Spleen (tissue), 11 donors: ENCODE measurements at regions not wholly inside any gene's neighbourhood (a gene's known extent, or its start where the extent isn't known, plus 50 kb on each side); places are given as distances from the start of the nearest gene placed in this dataset.

Experiments used
- DNase-seq: peaks from one replicate; pipeline ENCODE4 v3.0.0-alpha.2; 2020
- H3K27ac ChIP-seq, 8 donors: fragments of 200-600 bp; sonication (generic) in 7 of 8; 1 replicate in 4 of 8; 2 replicates in 4 of 8; pipeline versions ENCODE4 v1.5.0 to v1.8.0; 2016 to 2021; ENCODE audit warnings: inconsistent platforms in 4 of 8, mild to moderate bottlenecking in 4 of 8, moderate library complexity in 1 of 8
- H3K27me3 ChIP-seq, 7 donors: fragments of 200-600 bp; sonication (generic) in 6 of 7; replicated peaks in 1 of 7; 1 replicate in 4 of 7; 2 replicates in 3 of 7; pipeline versions ENCODE4 v1.5.0 to v1.8.0; 2016 to 2021; ENCODE audit warnings: inconsistent platforms in 3 of 7, mild to moderate bottlenecking in 1 of 7
- H3K36me3 ChIP-seq, 6 donors: fragments of 200-600 bp; sonication (generic) in 5 of 6; 1 replicate in 4 of 6; 2 replicates in 2 of 6; pipeline versions ENCODE4 v1.5.0 to v1.8.0; 2016 to 2021; ENCODE audit warnings: inconsistent platforms in 2 of 6
- H3K4me1 ChIP-seq, 6 donors: fragments of 200-600 bp; sonication (generic) in 5 of 6; 1 replicate in 3 of 6; 2 replicates in 3 of 6; pipeline versions ENCODE4 v1.5.0 to v1.8.0; 2016 to 2021; ENCODE audit warnings: inconsistent platforms in 3 of 6
- H3K4me3 ChIP-seq, 8 donors: fragments of 200-600 bp; sonication (generic) in 7 of 8; 1 replicate in 4 of 8; 2 replicates in 4 of 8; pipeline versions ENCODE4 v1.5.0 to v1.8.0; 2016 to 2021; ENCODE audit warnings: inconsistent platforms in 4 of 8, mild to moderate bottlenecking in 4 of 8, moderate library complexity in 2 of 8
- H3K9me3 ChIP-seq, 8 donors: fragments of 200-600 bp; sonication (generic) in 7 of 8; 1 replicate in 4 of 8; 2 replicates in 4 of 8; pipeline versions ENCODE4 v1.5.0 to v1.8.0; 2016 to 2021; ENCODE audit warnings: inconsistent platforms in 4 of 8
- CTCF ChIP-seq, 11 experiments: fragments of 200-600 bp in 7 of 11; fragments of 450-650 bp in 4 of 11; sonication (generic) in 4 of 11; IDR thresholded peaks in 8 of 11; conservative IDR thresholded peaks in 3 of 11; 1 replicate in 7 of 11; 2 replicates in 4 of 11; pipeline versions ENCODE4 v1.4.0 to v1.8.0; 2016 to 2021; ENCODE audit warnings: antibody characterized with exemption in 11 of 11, inconsistent platforms in 4 of 11, mild to moderate bottlenecking in 1 of 11
- POLR2A ChIP-seq, 3 donors: fragments of 450-650 bp; IDR thresholded peaks; one replicate each; pipeline ENCODE4 v1.5.1; 2017; ENCODE audit warnings: antibody characterized with exemption in 3 of 3, mild to moderate bottlenecking in 1 of 3
- POLR2AphosphoS5 ChIP-seq, 3 donors: sonication (generic); formaldehyde crosslinking; IDR thresholded peaks; one replicate each; pipeline ENCODE4 v1.5.1; 2017; ENCODE audit warnings: antibody characterized with exemption in 3 of 3
- WGBS, 5 donors: extraction: QIAGEN DNeasy Blood & Tissue Kit in 3 of 5; methylation state at CpG; one replicate each; pipeline versions ENCODE4 v1.1.5 to v1.1.7; 2013 to 2018; 5-methylcytosine and 5-hydroxymethylcytosine counted together
- intact Hi-C: fragments of 100-400 bp; cut with DNase I; formaldehyde crosslinking; loops from one replicate; pipeline ENCODE4 v1.15.0; 2023; ENCODE audit warnings: low total_unique reads
- donor health status: healthy with polysubstance abuse.
- donor health status: DM: no; HTN: no; CAD: no; lungs with moderate emphysema.
- donor health status: DM: no; HTN: no; CAD: no.
- donor health status: Bipolar disorder and iron deficiency.
- donor health status: healthy.
- donor health status: DM: no; HTN: no; CAD: no.
- donor health status: DM: yes; HTN: yes; CAD: no.

GRCh38 chr16:79762217-79762616 lies 161.7 kb upstream of the MAF start:
- WGBS, 5 donors, result 82 to 92% (median 88%) methylated on average over 3 of the region's 3 CpGs
- TF ChIP-seq POLR2AphosphoS5 (IDR thresholded peaks at IDR 0.05) (no peak), CTCF (IDR thresholded peaks at IDR 0.05 in 8 of 11, conservative IDR thresholded peaks at IDR 0.05 in 3 of 11) (no peak), POLR2A (IDR thresholded peaks at IDR 0.05) (no peak)
- Histone ChIP-seq H3K4me1 (no peaks in the 10 kb centered on the region), H3K9me3 (no peaks in the 10 kb centered on the region), H3K27ac (no peak overlapping the region), H3K4me3 (no peak overlapping the region), H3K27me3 (no peaks in the 10 kb centered on the region), H3K36me3 (no peaks in the 10 kb centered on the region)
- intact Hi-C loops, result no loop called here
- DNase-seq, result no peak

DNA sequence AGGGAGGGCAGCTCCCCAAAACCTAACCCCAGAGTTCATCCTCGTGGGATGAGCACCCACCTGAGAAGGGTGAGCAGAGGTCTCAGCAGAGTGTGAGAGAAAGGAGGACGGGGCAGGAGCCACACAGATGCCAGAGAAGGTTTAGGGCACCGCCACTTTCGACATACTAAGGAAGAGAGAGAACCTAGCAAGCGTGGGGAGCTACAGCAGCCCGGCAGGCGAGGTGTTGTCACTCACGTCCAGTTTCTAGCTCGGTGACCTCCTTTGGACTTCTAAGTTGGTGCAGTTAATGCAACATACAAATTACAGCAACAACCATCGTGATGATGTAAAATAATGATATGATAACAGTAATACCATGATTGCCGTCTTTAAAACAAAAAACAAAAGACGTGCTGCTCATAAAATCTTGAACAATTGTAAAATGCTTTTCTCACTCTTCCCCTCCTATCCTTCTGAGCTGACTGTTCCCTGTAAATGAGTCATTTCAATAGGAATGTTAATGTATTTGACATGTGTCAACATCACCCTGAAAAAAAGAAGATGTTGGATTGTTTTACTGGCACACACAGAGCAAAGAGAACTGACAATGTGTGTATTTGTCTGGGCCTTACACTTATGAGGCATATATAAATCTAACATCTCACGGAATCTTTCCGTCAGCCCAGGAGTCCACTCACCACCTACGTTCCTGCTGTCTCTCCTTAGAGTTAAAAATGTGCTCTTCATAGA lies 158.2 kb upstream of the MAF start:
- WGBS, 5 donors, result 80 to 91% (median 84%) methylated on average over 15 of the region's 15 CpGs
- Histone ChIP-seq H3K4me3 (no peak overlapping the region), H3K27me3 (no peaks in the 10 kb centered on the region), H3K9me3 (no peaks in the 10 kb centered on the region), H3K36me3 (no peaks in the 10 kb centered on the region), H3K4me1 (peaks cover 0 to 3% (median 0%) of the 10 kb centered on the region in 6 donors), H3K27ac (peak overlapping the region in 1 of 8 donors; percentile 23)
- intact Hi-C loops, result no loop called here
- no peak for TF ChIP-seq CTCF (IDR thresholded peaks at IDR 0.05 in 8 of 11, conservative IDR thresholded peaks at IDR 0.05 in 3 of 11)
- TF ChIP-seq POLR2AphosphoS5 (IDR thresholded peaks at IDR 0.05), result no peak
- TF ChIP-seq POLR2A (IDR thresholded peaks at IDR 0.05), result no peak
- no peak for DNase-seq

GRCh38 chr16:79757968-79758367 lies 157.4 kb upstream of the MAF start:
- TF ChIP-seq CTCF (IDR thresholded peaks at IDR 0.05 in 8 of 11, conservative IDR thresholded peaks at IDR 0.05 in 3 of 11) (no peak), POLR2A (IDR thresholded peaks at IDR 0.05) (no peak), POLR2AphosphoS5 (IDR thresholded peaks at IDR 0.05) (no peak)
- 65 to 87% (median 82%) methylated on average over 6 of the region's 6 CpGs for WGBS, 5 donors
- H3K4me3 ChIP-seq, result no peak overlapping the region

DNA sequence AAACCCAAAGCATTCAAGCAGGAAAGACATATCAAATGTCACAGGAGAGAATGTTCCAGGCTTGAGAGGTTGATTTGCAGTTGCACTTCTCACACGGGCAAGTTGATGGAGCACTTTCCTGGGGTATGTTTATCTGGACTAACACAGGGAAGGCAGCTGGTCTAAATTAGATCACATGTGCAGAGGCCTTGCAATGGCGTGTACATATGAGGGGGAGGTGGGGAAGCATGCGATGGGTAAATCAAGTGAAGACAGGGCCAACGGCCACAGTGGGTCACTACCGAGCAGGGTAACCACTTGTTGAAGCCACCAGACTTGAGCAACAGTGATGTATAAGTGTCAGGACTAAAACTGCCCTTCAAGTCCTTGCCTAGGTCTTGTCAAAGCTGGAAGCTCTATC lies 156.6 kb upstream of the MAF start:
- Histone ChIP-seq H3K4me1 (peaks cover 0 to 3% (median 0%) of the 10 kb centered on the region in 6 donors), H3K9me3 (no peaks in the 10 kb centered on the region), H3K36me3 (no peaks in the 10 kb centered on the region), H3K27me3 (peaks cover 0 to 3% (median 0%) of the 10 kb centered on the region in 7 donors), H3K27ac (no peak overlapping the region), H3K4me3 (no peak overlapping the region)
- no peak for DNase-seq
- 83 to 90% (median 87%) methylated on average over 5 of the region's 5 CpGs for WGBS, 5 donors
- TF ChIP-seq POLR2AphosphoS5 (IDR thresholded peaks at IDR 0.05) (no peak), POLR2A (IDR thresholded peaks at IDR 0.05) (no peak), CTCF (IDR thresholded peaks at IDR 0.05 in 8 of 11, conservative IDR thresholded peaks at IDR 0.05 in 3 of 11) (no peak)
- intact Hi-C loops, result no loop called here

More at GRCh38 chr16:79757968-79758367, 157.4 kb upstream of the MAF start:
- Histone ChIP-seq H3K27ac (no peak overlapping the region), H3K36me3 (no peaks in the 10 kb centered on the region), H3K27me3 (peaks cover 0 to 2% (median 0%) of the 10 kb centered on the region in 7 donors), H3K9me3 (no peaks in the 10 kb centered on the region), H3K4me1 (peaks cover 0 to 3% (median 0%) of the 10 kb centered on the region in 6 donors)
- DNase-seq, result no peak
- intact Hi-C loops, result no loop called here
